Chondrocyte (in vitro differentiated cells): ENCODE measurements at regions not wholly inside any gene's neighbourhood (a gene's known extent, or its start where the extent isn't known, plus 50 kb on each side); places are given as distances from the start of the nearest gene placed in this dataset.

Experiments
- DNase-seq: peaks from one replicate; pipeline ENCODE4 v3.0.0; 2021; ENCODE audit warnings: mixed read lengths, low spot score
- H3K27ac Mint-ChIP-seq: one replicate; pipeline ENCODE4 v1.8.0; 2021; ENCODE audit warnings: mild to moderate bottlenecking, moderate library complexity, mixed read lengths; ENCODE audit not compliant: unreplicated experiment
- H3K27me3 Mint-ChIP-seq: 2 replicates; pipeline ENCODE4 v1.8.0; 2021; ENCODE audit warnings: low read depth, mixed read lengths
- H3K36me3 Mint-ChIP-seq: 2 replicates; pipeline ENCODE4 v1.8.0; 2021; ENCODE audit warnings: low read depth, mixed read lengths
- H3K4me1 Mint-ChIP-seq: 2 replicates; pipeline ENCODE4 v1.8.0; 2021; ENCODE audit warnings: low read depth, mild to moderate bottlenecking, mixed read lengths
- H3K4me3 Mint-ChIP-seq: one replicate; pipeline ENCODE4 v1.8.0; 2021; ENCODE audit warnings: mild to moderate bottlenecking, moderate library complexity, mixed read lengths; ENCODE audit not compliant: unreplicated experiment
- H3K9me3 Mint-ChIP-seq: 2 replicates; pipeline ENCODE4 v1.8.0; 2021; ENCODE audit warnings: low read depth, mixed read lengths
- TF ChIP-seq, protein P1 (sequence below): fragments of 200-600 bp; sonication (generic); IDR thresholded peaks from 2 replicates; pipeline ENCODE4 v1.5.0; 2021; ENCODE audit warnings: antibody characterized with exemption, mild to moderate bottlenecking, moderate library complexity

DNA sequence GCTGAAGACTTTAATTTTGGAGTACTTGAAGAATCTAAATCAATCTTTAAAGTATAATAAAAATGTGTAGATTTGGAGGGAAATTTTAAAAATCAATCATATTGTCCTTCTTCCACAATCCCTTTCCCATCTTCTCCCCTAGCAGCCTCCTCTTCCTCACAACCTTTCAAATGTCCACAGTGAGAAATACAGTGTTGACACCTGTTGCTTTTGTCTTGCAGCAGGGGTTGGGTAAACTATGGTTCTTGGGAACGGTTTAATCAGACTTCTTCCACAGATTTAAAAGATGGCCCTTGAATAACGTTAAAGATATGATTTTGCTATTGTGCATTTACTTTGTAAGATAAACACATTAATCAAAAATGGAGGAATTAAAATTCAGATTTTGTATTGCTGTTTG, 113.8 kb upstream of the SLC1A4 start:
- H3K9me3 Mint-ChIP-seq, result no peaks in the 10 kb centered on the region
- H3K4me3 Mint-ChIP-seq, result no peak overlapping the region
- H3K4me1 Mint-ChIP-seq, result peaks cover 39% of the 10 kb centered on the region
- TF ChIP-seq, protein P1, sequence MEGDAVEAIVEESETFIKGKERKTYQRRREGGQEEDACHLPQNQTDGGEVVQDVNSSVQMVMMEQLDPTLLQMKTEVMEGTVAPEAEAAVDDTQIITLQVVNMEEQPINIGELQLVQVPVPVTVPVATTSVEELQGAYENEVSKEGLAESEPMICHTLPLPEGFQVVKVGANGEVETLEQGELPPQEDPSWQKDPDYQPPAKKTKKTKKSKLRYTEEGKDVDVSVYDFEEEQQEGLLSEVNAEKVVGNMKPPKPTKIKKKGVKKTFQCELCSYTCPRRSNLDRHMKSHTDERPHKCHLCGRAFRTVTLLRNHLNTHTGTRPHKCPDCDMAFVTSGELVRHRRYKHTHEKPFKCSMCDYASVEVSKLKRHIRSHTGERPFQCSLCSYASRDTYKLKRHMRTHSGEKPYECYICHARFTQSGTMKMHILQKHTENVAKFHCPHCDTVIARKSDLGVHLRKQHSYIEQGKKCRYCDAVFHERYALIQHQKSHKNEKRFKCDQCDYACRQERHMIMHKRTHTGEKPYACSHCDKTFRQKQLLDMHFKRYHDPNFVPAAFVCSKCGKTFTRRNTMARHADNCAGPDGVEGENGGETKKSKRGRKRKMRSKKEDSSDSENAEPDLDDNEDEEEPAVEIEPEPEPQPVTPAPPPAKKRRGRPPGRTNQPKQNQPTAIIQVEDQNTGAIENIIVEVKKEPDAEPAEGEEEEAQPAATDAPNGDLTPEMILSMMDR, result no peak
- H3K27me3 Mint-ChIP-seq, result no peaks in the 10 kb centered on the region
- H3K27ac Mint-ChIP-seq, result peak overlapping the region; percentile 95
- no peak for DNase-seq
- H3K36me3 Mint-ChIP-seq, result no peaks in the 10 kb centered on the region

DNA sequence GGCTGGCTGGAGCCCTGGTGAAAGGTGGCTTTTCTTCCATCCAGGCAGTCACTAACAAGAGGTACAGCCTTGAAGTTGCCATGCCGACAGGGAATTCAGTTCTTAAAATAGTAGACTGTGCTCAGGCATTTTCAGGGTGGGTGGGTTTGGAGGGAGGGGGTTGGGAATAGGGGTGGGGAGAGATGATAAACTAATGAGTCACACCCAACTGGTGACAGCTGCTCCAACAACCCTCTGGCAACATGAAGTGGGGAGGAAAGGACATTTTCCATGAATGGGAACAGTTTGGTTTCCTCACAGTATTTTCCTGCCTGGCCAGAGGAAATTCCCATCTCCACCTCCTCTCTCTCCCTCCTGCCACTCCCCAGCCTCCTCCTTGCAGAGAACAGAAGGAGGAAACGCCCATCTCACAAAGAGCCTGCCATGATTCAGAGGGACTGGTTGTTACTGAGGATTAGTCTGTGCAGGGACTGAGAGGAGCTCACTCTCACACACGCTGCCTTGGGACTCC, 113.0 kb upstream of the SLC1A4 start:
- no peaks in the 10 kb centered on the region for H3K9me3 Mint-ChIP-seq
- peaks cover 39% of the 10 kb centered on the region for H3K4me1 Mint-ChIP-seq
- DNase-seq, result no peak
- H3K27me3 Mint-ChIP-seq, result no peaks in the 10 kb centered on the region
- TF ChIP-seq, protein P1, result no peak
- no peaks in the 10 kb centered on the region for H3K36me3 Mint-ChIP-seq
- H3K4me3 Mint-ChIP-seq, result peak overlapping the region; percentile 54
- H3K27ac Mint-ChIP-seq, result peak overlapping the region; percentile 95

DNA sequence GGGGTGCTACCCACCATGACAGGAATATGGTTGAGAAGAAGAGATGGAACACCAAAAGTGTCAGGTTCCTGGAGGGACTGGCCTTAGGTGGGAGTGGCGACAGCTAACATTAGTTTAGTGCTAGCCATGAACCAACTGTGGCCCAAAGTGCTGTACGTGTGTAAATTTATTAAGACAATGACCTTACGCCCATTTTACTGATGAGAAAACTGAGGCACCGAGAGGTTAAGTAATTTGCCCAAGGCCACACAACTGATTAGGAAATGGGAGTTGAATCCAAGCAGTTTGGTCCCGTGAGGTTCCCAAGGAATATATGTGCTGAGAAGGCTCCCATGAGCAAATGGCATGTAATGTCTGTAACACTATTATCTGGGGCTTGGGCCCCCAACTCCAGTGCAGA, 109.5 kb upstream of the SLC1A4 start:
- TF ChIP-seq, protein P1, result no peak
- Mint-ChIP-seq H3K27ac (no peak overlapping the region), H3K36me3 (no peaks in the 10 kb centered on the region), H3K9me3 (no peaks in the 10 kb centered on the region), H3K27me3 (no peaks in the 10 kb centered on the region), H3K4me3 (no peak overlapping the region), H3K4me1 (peaks cover 32% of the 10 kb centered on the region)
- no peak for DNase-seq

DNA sequence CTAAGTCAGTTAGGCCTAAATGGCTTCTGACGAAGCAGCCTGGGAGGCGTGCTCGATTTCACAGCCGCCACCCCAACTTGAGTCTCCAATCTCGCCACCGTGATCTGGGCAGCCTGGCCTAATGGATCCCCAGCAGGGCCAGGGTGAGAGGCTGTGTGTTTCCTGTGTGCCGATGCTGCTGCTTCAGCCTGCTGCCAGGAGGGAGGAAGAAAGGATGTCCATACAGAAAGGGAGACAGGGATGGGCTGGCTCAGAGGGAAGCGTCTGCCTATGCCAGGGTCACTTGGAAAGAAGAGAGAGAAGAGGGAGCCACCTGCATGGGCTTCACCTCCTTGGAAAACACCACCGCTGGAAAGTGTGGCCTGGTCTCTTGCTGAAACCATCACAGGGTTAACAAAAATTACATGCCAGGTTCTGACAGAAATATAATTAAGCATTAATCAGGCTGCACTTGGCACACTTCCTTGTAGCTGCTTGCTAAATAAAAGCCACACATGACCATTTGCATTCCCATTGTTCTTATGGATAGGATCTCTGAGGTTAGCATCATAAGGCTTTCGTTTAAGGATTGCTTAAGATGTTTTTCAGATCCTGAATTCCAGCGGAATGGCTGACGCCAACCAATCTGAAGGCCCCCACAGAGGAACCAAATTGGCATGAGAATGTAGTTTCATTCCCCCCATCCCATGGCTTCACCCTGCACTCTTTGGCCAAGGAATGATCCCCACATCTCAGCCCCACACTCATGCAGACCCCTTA, 108.8 kb upstream of the SLC1A4 start:
- Mint-ChIP-seq H3K9me3 (no peaks in the 10 kb centered on the region), H3K36me3 (no peaks in the 10 kb centered on the region), H3K27me3 (no peaks in the 10 kb centered on the region), H3K4me1 (peaks cover 32% of the 10 kb centered on the region), H3K4me3 (no peak overlapping the region), H3K27ac (no peak overlapping the region)
- TF ChIP-seq, protein P1, result no peak
- no peak for DNase-seq

DNA sequence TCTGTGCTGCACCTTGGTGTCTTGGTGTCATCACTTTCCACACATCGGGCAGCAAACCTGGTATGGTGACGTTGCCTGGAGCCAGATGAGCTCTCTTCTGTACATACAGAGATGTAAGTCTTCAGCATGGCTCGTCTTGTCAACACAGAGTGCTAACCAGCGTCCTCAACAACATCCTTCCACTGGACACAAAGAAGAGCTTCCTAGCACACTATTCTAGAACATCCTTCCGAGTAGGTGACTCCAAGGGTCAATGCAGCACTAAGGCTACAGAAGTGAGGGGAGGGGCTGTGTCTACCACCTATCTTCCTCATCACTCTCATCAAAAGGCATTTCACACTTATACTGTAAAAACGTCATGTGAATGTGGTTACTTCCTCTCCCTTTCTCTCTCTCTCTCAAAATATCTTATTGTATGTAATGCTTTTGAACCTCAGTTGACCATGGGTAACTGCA, 108.1 kb upstream of the SLC1A4 start:
- no peak for DNase-seq
- H3K4me3 Mint-ChIP-seq, result no peak overlapping the region
- TF ChIP-seq, protein P1, result no peak
- no peaks in the 10 kb centered on the region for H3K27me3 Mint-ChIP-seq
- H3K4me1 Mint-ChIP-seq, result peaks cover 25% of the 10 kb centered on the region
- no peaks in the 10 kb centered on the region for H3K9me3 Mint-ChIP-seq
- no peak overlapping the region for H3K27ac Mint-ChIP-seq
- H3K36me3 Mint-ChIP-seq, result no peaks in the 10 kb centered on the region
